ENCODE measurements at regions not wholly inside any gene's neighbourhood (a gene's known extent, or its start where the extent isn't known, plus 50 kb on each side); places are given as distances from the start of the nearest gene placed in this dataset.

DNA sequence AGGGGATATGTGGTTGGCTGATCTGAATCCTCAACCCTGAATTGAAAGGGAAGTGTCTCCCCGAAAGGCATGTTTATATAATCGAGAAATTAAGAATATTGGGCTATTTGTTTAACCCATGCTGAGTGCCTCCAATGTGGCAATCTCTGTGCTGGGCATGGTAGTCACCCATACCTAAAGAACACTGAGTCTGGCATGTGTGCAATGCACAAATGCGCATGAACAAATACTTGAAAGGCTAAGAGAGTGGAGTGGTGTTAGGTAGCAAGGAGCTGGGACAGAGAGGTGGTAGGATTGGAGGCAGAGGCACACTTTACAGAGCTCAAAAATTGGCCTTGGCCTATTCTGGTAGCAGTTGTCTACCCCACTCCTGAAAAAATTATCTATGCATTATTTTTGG, 645.1 kb upstream of the FAM98A start:
- no peak for DNase-seq
- Histone ChIP-seq H3K4me3 (no peak overlapping the region), H3K27ac (no peak overlapping the region), H3K9me3 (no peaks in the 10 kb centered on the region), H3K27me3 (no peaks in the 10 kb centered on the region), H3K36me3 (no peaks in the 10 kb centered on the region), H3K4me1 (no peaks in the 10 kb centered on the region)
- intact Hi-C loops (cut with DNase I; ENCODE audit: low total_unique reads), result no loop called here
- TF ChIP-seq, protein P1, sequence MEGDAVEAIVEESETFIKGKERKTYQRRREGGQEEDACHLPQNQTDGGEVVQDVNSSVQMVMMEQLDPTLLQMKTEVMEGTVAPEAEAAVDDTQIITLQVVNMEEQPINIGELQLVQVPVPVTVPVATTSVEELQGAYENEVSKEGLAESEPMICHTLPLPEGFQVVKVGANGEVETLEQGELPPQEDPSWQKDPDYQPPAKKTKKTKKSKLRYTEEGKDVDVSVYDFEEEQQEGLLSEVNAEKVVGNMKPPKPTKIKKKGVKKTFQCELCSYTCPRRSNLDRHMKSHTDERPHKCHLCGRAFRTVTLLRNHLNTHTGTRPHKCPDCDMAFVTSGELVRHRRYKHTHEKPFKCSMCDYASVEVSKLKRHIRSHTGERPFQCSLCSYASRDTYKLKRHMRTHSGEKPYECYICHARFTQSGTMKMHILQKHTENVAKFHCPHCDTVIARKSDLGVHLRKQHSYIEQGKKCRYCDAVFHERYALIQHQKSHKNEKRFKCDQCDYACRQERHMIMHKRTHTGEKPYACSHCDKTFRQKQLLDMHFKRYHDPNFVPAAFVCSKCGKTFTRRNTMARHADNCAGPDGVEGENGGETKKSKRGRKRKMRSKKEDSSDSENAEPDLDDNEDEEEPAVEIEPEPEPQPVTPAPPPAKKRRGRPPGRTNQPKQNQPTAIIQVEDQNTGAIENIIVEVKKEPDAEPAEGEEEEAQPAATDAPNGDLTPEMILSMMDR (IDR thresholded peaks at IDR 0.05), result no peak
- TF ChIP-seq POLR2A (IDR thresholded peaks at IDR 0.05), result no peak

DNA sequence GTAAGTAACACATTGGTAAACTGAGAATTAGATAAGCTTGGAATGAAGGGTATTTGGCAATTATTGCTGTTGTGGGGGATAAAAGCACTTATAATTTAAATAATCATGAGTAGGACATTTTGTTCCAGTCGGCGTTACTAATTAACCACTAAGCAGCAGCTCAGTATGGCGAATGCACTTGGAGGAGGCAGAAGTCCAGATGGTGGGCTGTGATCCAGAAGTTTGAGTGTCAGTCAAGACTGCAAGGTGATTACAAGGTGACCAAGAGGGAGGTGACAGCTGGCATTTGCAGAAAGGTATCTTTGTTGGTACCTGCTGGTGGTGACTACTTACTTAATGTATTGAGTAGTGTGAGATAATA, 643.6 kb upstream of the FAM98A start:
- no peak overlapping the region for H3K27ac ChIP-seq
- no peak overlapping the region for H3K4me3 ChIP-seq
- H3K27me3 ChIP-seq, result no peaks in the 10 kb centered on the region
- H3K9me3 ChIP-seq, result no peaks in the 10 kb centered on the region
- H3K4me1 ChIP-seq, result no peaks in the 10 kb centered on the region
- intact Hi-C loops (cut with DNase I; ENCODE audit: low total_unique reads), result no loop called here
- no peak for DNase-seq
- no peak for TF ChIP-seq POLR2A (IDR thresholded peaks at IDR 0.05)
- TF ChIP-seq, protein P1 (IDR thresholded peaks at IDR 0.05), result no peak
- H3K36me3 ChIP-seq, result no peaks in the 10 kb centered on the region

DNA sequence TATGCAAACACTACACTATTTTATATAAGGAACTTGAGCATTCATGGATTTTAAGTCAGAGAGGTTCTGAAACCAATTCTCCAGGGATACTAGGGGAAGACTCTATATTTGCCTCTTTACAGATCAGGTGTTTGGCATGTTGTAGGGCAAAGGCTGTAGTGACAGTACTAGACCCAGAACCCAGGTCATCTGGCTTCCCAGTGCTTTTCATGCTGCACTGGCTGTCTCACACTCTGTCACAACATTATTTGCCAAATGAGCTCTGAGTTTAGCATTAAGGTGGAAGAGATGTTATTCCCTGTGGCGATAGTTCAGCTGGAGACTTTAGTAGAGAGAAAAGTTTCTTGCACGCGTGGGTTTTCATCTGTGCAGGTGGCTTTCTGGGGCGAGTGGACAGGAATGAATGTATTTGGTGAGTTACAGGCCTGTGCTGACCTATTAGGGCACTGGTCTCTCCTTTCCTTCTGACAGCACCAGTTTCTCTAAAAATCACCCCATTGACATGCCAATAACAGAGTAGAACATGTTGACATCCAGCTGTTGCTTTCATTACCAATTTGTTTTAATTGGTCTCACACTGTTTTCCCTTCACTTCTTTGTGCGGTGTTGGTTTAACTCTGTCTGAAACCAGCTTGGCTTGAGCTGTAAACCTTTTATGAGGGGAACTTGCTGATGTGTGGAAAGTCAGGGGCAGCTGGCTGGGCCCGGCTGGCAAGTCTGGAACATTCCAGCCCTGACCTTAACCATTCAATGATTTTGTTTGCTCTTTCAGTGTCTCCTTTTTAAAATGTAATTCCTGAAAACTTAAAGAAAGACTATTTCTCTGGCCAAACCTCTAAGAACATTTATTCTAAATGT, 643.0 kb upstream of the FAM98A start:
- Histone ChIP-seq H3K9me3 (no peaks in the 10 kb centered on the region), H3K4me1 (no peaks in the 10 kb centered on the region), H3K27me3 (no peaks in the 10 kb centered on the region), H3K27ac (no peak overlapping the region), H3K4me3 (no peak overlapping the region), H3K36me3 (no peaks in the 10 kb centered on the region)
- no peak for TF ChIP-seq POLR2A (IDR thresholded peaks at IDR 0.05)
- TF ChIP-seq, protein P1 (IDR thresholded peaks at IDR 0.05), result no peak
- intact Hi-C loops (cut with DNase I; ENCODE audit: low total_unique reads), result no loop called here
- no peak for DNase-seq

DNA sequence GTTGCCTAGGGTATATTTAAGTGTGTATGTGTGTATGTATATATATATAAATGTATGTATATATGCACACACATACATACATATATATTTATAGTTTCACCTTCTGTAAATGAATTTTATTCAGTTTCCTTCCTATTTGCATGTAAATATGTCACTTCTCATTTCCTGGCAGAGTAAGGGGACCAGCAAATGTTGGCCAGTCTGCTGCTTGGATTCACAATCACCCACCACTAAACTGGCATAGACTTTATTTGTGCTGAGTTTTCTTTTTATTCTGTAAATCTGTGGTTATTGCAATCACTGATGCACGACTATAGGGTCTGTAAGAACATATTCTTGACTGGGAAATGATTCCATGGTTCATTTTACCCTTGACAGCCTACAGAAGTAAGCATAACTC, 640.4 kb upstream of the FAM98A start:
- no peak for TF ChIP-seq POLR2A (IDR thresholded peaks at IDR 0.05)
- TF ChIP-seq, protein P1 (IDR thresholded peaks at IDR 0.05), result no peak
- no peaks in the 10 kb centered on the region for H3K27me3 ChIP-seq
- H3K36me3 ChIP-seq, result no peaks in the 10 kb centered on the region
- H3K27ac ChIP-seq, result no peak overlapping the region
- no peak overlapping the region for H3K4me3 ChIP-seq
- H3K4me1 ChIP-seq, result no peaks in the 10 kb centered on the region
- intact Hi-C loops (cut with DNase I; ENCODE audit: low total_unique reads), result no loop called here
- DNase-seq, result no peak
- H3K9me3 ChIP-seq, result no peaks in the 10 kb centered on the region

DNA sequence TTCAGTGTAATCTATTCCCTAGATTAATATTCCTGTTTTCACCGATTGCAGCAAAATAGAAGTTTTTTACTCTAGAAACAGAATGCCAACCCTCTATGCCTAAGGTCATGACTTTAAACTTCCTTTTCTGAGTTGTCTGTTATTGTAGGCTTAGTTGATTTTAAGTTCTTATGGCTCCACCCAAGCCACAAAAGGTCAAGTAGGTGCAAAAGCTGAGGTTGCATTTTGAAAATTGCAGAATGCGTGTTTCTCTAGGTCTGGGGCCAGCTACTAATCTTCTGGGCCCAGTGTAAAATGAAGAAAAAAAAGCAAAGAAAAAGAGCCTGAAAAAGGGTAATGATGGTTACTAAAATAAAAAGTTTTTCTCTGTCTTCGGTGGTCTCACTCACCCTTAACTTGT, 635.7 kb upstream of the FAM98A start:
- no peaks in the 10 kb centered on the region for H3K9me3 ChIP-seq
- no peak for TF ChIP-seq POLR2A (IDR thresholded peaks at IDR 0.05)
- TF ChIP-seq, protein P1 (IDR thresholded peaks at IDR 0.05), result no peak
- no peak overlapping the region for H3K27ac ChIP-seq
- H3K4me3 ChIP-seq, result no peak overlapping the region
- no peaks in the 10 kb centered on the region for H3K36me3 ChIP-seq
- DNase-seq, result no peak
- H3K4me1 ChIP-seq, result no peaks in the 10 kb centered on the region
- intact Hi-C loops (cut with DNase I; ENCODE audit: low total_unique reads), result no loop called here
- H3K27me3 ChIP-seq, result no peaks in the 10 kb centered on the region

Data from uterus (tissue), 3 donors.